Gastroesophageal sphincter (tissue), 4 donors: ENCODE measurements at regions not wholly inside any gene's neighbourhood (a gene's known extent, or its start where the extent isn't known, plus 50 kb on each side); places are given as distances from the start of the nearest gene placed in this dataset.

Source experiments
- ATAC-seq: fragments of 150-250 bp; one replicate; pipeline ENCODE4 v1.9.1; 2016; ENCODE audit warnings: mild to moderate bottlenecking, moderate library complexity
- H3K27ac ChIP-seq, 4 donors: fragments of 200-600 bp; sonication (generic) in 3 of 4; 1 replicate in 3 of 4; 2 replicates in 1 of 4; pipeline ENCODE4 v1.5.1; 2016 to 2019
- H3K27me3 ChIP-seq: fragments of 200-600 bp; sonication (generic); one replicate; pipeline ENCODE4 v1.5.1; 2019
- H3K36me3 ChIP-seq, 2 donors: fragments of 200-600 bp; sonication (generic); one replicate each; pipeline ENCODE4 v1.5.1; 2019; ENCODE audit warnings: control low read depth in 1 of 2
- H3K4me1 ChIP-seq, 3 donors: fragments of 200-600 bp; sonication (generic); 1 replicate in 2 of 3; 2 replicates in 1 of 3; pipeline ENCODE4 v1.5.1; 2016 to 2019; ENCODE audit warnings: control low read depth in 2 of 3
- H3K4me3 ChIP-seq, 2 donors: fragments of 200-600 bp; sonication (generic); one replicate each; pipeline ENCODE4 v1.5.1; 2019; ENCODE audit warnings: mild to moderate bottlenecking in 1 of 2, moderate library complexity in 1 of 2
- H3K9me3 ChIP-seq, 3 donors: fragments of 200-600 bp; sonication (generic); one replicate each; pipeline ENCODE4 v1.5.1; 2017 to 2019; ENCODE audit warnings: control low read depth in 2 of 3
- CTCF ChIP-seq, 4 experiments: fragments of 200-600 bp in 2 of 4; fragments of 450-650 bp in 2 of 4; sonication (generic) in 1 of 4; IDR thresholded peaks; one replicate each; pipeline ENCODE4 v1.5.1; 2017 to 2019; ENCODE audit warnings: antibody characterized with exemption in 4 of 4, mild to moderate bottlenecking in 2 of 4, moderate library complexity in 2 of 4
- EP300 ChIP-seq: sonication (generic); formaldehyde crosslinking; IDR thresholded peaks from one replicate; pipeline ENCODE4 v1.6.1; 2017; ENCODE audit warnings: antibody characterized with exemption, mild to moderate bottlenecking
- POLR2A ChIP-seq, 2 donors: fragments of 450-650 bp; IDR thresholded peaks; one replicate each; pipeline ENCODE4 v1.6.1; 2017; ENCODE audit warnings: antibody characterized with exemption in 2 of 2, mild to moderate bottlenecking in 2 of 2, moderate library complexity in 1 of 2
- POLR2AphosphoS5 ChIP-seq: sonication (generic); formaldehyde crosslinking; IDR thresholded peaks from one replicate; pipeline ENCODE4 v1.6.1; 2017; ENCODE audit warnings: antibody characterized with exemption
- WGBS, 2 donors: methylation state at CpG; one replicate each; pipeline ENCODE4 v1.1.5; 2018; ENCODE audit warnings: low coverage in 1 of 2; 5-methylcytosine and 5-hydroxymethylcytosine counted together

- Histone ChIP-seq H3K27ac (no peak overlapping the region), H3K4me3 (no peak overlapping the region), H3K27me3 (no peaks in the 10 kb centered on the region), H3K9me3 (peaks cover 0 to 14% (median 0%) of the 10 kb centered on the region in 3 donors), H3K4me1 (peaks cover 0 to 10% (median 0%) of the 10 kb centered on the region in 3 donors), H3K36me3 (no peaks in the 10 kb centered on the region)
- no peak for TF ChIP-seq POLR2A (IDR thresholded peaks at IDR 0.05)
- no peak for TF ChIP-seq POLR2AphosphoS5
- TF ChIP-seq EP300: no peak
- no peak for TF ChIP-seq CTCF (IDR thresholded peaks at IDR 0.05)
- ATAC-seq: no peak
Observed at GRCh38 chr7:84553711-84554110, 359.1 kb upstream of the SEMA3A start.

- no peak for ATAC-seq
- TF ChIP-seq POLR2AphosphoS5 (no peak), POLR2A (IDR thresholded peaks at IDR 0.05) (no peak), CTCF (IDR thresholded peaks at IDR 0.05) (no peak), EP300 (no peak)
- WGBS, 2 donors: 0 to 38% methylated on average over 1 of the region's 1 CpG
Observed at GRCh38 chr7:84549409-84549808, 354.8 kb upstream of the SEMA3A start.

DNA sequence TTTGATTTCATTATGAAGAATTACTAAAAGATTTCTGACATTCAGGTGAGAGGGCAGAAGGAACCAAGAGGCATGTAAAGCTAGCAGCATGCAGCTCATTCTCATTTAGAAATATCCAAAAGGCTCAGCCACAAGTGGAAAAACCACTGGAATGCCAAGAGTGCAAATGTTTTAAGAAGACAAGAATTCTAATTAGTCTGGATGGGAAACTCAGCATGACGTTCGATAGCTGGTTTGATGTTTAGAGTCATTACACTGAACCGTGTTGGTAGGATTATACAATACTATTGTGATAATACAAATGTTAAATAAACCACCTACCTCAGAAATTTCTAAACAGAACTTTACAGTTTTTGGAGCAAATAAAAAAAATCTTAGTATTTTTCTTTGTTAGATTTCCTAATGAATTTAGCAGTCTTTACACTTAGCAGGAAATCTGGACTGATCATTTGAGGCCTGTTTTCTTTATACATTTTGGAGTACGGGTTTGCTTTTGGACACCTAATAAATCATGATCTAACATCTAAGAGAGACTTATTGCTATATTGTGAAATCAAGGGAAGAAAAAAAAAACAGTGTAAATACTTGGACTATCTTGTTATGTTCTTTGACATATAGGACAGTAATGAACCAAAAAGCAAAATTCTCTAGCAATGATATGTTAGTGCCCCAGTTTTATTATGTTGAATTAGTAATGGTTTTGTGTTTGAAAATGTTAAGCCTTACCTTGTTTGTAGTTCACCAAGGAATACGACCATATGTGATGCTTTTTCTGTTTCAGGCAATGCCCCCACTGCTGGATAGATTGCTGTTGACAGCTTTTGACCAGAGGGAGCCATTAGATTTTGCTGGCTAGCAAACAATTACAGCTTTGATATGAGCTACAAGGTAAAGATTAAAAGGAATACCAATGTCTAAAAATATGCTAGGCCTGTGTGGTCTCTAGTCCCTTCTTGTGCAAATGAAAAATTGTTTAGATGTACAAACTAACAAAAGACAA, 354.1 kb upstream of the SEMA3A start:
- ATAC-seq: peak; percentile 25
- Histone ChIP-seq H3K9me3 (no peaks in the 10 kb centered on the region), H3K4me1 (peaks cover 0 to 23% (median 6%) of the 10 kb centered on the region in 3 donors), H3K4me3 (no peak overlapping the region), H3K27me3 (no peaks in the 10 kb centered on the region), H3K27ac (peak overlapping the region in 3 of 4 donors; percentile 21 to 58 (median 51)), H3K36me3 (no peaks in the 10 kb centered on the region)
- 26 to 35% methylated on average over 5 of the region's 5 CpGs for WGBS, 2 donors
- no peak for TF ChIP-seq POLR2A (IDR thresholded peaks at IDR 0.05)
- TF ChIP-seq CTCF (IDR thresholded peaks at IDR 0.05): no peak
- TF ChIP-seq POLR2AphosphoS5: no peak
- TF ChIP-seq EP300: no peak

More at GRCh38 chr7:84549409-84549808, 354.8 kb upstream of the SEMA3A start:
- Histone ChIP-seq H3K4me1 (peaks cover 0 to 23% (median 6%) of the 10 kb centered on the region in 3 donors), H3K36me3 (no peaks in the 10 kb centered on the region), H3K27me3 (no peaks in the 10 kb centered on the region), H3K9me3 (no peaks in the 10 kb centered on the region), H3K27ac (peak overlapping the region in 1 of 4 donors; percentile 58), H3K4me3 (no peak overlapping the region)

- no peak for TF ChIP-seq POLR2AphosphoS5
- no peak for TF ChIP-seq EP300
- TF ChIP-seq POLR2A (IDR thresholded peaks at IDR 0.05): no peak
- no peak for TF ChIP-seq CTCF (IDR thresholded peaks at IDR 0.05)
- Histone ChIP-seq H3K4me3 (no peak overlapping the region), H3K27me3 (no peaks in the 10 kb centered on the region), H3K4me1 (peaks cover 0 to 23% (median 6%) of the 10 kb centered on the region in 3 donors), H3K9me3 (no peaks in the 10 kb centered on the region), H3K27ac (peak overlapping the region; percentile 14 to 58 (median 54)), H3K36me3 (no peaks in the 10 kb centered on the region)
- 83 to 85% methylated on average over 2 of the region's 2 CpGs for WGBS, 2 donors
- no peak for ATAC-seq
Observed at GRCh38 chr7:84547331-84547730, 352.7 kb upstream of the SEMA3A start.
